Head of caudate nucleus (tissue), 42 donors: ENCODE measurements at regions not wholly inside any gene's neighbourhood (a gene's known extent, or its start where the extent isn't known, plus 50 kb on each side); places are given as distances from the start of the nearest gene placed in this dataset.
"Not testable (repeated sequence)": the region's sequence is repeated elsewhere in the genome, so short reads cannot be mapped to it uniquely, and the experiment has no call there.

Source experiments
- DNase-seq, 42 donors: peaks; one replicate each; pipeline versions ENCODE4 v3.0.0 to v3.0.0-alpha.2; 2020 to 2021; ENCODE audit warnings: mixed read lengths in 7 of 42
- intact Hi-C: fragments of 100-400 bp; cut with DNase I; formaldehyde crosslinking; loops from one replicate; pipeline ENCODE4 v1.15.0; 2022

DNA sequence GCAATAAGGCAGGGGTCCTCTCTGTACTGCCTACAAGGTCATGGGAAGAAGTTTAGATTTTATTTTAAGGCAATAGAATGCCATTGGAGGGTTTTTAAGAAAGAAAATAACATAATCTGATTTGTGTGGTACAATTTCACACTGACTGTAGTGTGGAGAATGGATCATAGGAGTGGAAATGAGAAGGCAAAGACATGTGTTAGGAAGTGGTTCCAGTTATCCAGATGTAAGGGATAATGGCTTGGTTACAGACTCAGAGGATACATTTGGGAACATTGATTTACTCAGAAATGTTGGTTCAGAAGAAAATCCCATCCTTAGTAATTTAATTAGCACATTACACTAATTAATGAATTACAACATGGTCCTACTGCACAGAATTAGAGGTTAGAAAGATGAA is 788.2 kb downstream of the SLITRK5 start:
- intact Hi-C loops: no loop called here
- DNase-seq: no peak

GRCh38 chr13:88461272-88462009 is 790.3 kb downstream of the SLITRK5 start:
- intact Hi-C loops: no loop called here

GRCh38 chr13:88464851-88465250 is 793.7 kb downstream of the SLITRK5 start:
- intact Hi-C loops: no loop called here
- no peak for DNase-seq

More at GRCh38 chr13:88461272-88462009, 790.3 kb downstream of the SLITRK5 start:
- no peak for DNase-seq

GRCh38 chr13:88472316-88472715 is 801.1 kb downstream of the SLITRK5 start:
- DNase-seq: no peak
- intact Hi-C loops: no loop called here

DNA sequence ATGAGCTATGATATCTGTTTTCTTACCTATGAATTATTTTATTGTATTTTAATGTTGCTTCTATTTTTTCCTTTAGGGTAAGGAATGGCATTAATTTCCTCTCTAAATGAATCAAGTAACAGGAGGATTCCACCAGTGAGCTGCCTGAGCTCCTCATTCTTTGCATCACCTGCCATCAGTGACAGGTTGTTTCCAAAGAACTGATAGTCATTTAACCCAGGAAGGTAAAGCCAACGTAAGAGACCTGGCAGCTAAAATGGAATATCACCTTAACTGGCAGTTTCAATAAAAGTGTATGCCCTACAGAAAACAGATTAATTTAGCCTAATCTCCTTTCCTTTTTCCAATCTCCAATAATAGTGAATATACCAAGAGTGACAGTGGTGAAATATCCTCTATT is 812.0 kb downstream of the SLITRK5 start:
- intact Hi-C loops: no loop called here
- DNase-seq: no peak

GRCh38 chr13:88507909-88508308 is 836.7 kb downstream of the SLITRK5 start:
- intact Hi-C loops: no loop called here
- DNase-seq: no peak

DNA sequence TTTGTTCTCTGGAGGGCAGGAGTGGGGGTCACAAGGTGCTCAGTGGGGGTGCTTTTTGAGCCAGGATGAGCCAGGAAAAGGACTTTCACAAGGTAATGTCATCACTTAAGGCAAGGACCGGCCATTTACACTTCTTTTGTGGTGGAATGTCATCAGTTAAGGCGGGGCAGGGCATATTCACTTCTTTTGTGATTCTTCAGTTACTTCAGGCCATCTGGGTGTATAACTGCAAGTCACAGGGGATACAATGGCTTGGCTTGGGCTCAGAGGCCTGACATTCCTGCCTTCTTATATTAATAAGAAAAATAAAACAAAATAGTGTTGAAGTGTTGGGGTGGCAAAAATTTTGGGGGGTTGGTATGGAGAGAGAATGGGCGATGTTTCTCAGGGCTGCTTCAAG is 841.8 kb downstream of the SLITRK5 start:
- DNase-seq, intact Hi-C loops: not testable (repeated sequence)

DNA sequence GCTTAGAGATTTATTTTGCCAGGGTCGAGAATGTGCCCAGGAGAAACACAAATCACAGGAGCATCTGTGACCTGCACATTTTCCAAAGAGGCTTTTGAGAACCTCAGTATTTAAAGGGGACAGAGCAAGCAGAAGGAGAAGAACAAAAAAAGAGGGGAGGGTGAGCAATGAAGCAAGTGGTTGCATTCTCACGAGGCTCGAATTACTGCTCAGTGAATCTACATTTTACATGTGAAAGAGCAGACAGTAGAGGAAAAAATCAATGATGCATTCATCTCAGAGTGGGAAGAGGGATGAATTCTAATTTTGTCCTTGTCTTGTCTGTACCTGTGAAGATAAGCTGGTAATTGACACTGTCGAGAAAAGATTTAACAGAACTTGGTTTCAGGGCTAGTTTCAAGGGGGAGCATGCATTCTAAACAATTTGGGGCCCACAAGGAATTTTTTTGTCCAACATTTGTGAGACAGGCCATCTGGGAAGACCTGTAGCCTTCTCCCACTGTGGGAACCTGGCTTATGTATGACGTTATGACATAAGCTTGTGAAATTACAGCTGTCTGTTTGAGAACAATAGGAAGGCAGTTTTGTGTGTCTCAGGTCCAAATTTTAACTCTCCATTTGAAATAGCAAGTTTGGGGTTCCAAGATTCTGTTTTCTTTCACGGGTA is 855.1 kb downstream of the SLITRK5 start:
- DNase-seq: no peak

GRCh38 chr13:88526853-88527215 is 855.7 kb downstream of the SLITRK5 start:
- intact Hi-C loops: no loop called here
- DNase-seq: no peak

More for the DNA sequence above, 855.1 kb downstream of the SLITRK5 start:
- intact Hi-C loops: no loop called here

DNA sequence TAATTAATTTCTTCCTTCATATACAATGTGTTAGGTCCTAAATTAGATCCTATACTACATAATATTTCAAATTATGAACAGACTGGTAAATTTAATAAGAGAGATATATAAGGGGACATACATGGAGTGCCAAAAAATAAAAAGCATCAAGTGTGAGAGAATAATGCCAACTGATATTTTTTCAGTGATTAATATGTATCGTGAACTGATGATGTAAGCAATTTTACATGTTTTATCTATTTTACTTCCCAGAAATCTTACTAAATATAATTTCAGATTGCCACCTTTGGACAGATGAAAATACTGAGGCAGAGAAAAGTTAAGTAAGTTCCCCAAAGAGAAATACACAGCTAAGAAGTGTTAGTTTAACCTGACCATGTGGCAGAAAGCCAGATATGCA is 870.8 kb downstream of the SLITRK5 start:
- no peak for DNase-seq
- intact Hi-C loops: no loop called here

DNA sequence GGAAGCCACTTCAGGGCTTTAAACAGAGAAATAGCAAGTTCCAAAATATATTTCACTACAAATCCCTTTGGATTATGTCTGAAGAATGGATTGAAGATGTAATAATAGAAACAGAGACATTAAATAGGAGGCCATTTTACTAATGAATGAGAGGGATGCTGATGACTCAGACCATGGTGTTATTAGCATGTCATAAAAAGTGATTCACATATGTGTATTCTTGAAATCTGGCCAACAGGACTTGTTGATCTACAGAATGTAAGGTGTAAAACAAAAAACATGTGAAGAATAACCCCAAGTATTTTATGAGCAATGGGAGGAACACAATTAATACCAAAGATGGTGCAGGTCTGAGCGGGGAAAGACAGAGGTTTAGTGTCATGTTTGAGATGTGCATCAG is 873.7 kb downstream of the SLITRK5 start:
- DNase-seq: no peak
- intact Hi-C loops: no loop called here

DNA sequence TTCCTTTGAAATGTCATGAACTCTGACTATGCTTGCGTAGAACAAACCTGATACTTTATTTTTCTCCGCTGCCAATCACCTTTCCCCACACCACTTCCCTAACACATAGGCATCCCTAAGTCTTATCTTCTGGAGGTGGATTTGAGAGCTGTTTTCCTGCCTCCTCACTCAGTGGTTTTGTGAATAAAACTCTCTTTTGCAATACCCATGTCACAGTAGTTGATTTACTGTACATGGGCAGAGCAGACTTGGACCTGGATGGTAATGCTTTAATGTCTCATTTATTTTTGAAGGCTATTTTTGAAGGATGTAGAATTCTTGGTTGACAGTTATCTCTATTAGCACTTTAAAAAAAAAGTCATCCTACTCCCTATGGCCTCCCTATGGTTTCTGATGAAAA is 881.8 kb downstream of the SLITRK5 start:
- DNase-seq: no peak
- intact Hi-C loops: no loop called here

- DNase-seq: no peak
- intact Hi-C loops: no loop called here
Measured at GRCh38 chr13:88565566-88565965, 894.4 kb downstream of the SLITRK5 start.

GRCh38 chr13:88585861-88586260 is 914.7 kb downstream of the SLITRK5 start:
- no peak for DNase-seq

DNA sequence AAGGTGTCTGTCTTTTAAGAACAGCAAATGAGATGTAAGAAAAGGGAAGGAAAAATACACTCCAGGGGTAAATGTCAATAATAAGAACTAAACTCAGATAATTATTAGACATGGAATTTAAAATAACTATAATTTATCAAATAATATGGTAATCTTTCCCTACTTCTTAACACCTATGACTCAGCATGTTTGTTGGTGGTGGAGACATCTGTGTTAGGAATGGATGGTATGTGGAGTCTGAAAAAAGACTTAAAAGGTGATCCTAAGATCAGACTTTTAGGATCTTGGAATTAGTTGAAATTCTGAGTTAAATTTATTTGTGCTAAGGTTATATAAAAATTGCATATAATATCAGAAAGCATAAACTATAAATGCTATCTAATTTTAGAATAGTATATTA is 915.1 kb downstream of the SLITRK5 start:
- DNase-seq: no peak
- intact Hi-C loops: no loop called here

More at GRCh38 chr13:88585861-88586260, 914.7 kb downstream of the SLITRK5 start:
- intact Hi-C loops: no loop called here

DNA sequence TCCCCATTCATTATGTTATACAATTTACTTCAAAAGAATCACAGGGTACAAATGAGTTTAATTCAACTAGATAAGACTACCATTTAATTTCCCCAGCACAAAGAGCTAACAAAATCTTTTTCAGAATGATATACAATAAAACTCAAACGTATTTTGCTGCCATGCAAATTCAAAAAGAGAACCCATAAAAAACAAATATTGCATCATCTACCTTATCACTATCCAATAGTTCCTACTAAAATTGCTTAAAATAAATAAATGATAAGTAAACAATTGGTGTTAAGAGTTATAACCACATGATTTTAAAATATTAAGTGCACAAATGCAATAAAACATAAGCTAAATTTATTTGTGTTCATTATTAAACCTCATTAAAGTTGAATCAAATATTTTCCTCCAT is 919.4 kb downstream of the SLITRK5 start:
- intact Hi-C loops: no loop called here
- DNase-seq: no peak

DNA sequence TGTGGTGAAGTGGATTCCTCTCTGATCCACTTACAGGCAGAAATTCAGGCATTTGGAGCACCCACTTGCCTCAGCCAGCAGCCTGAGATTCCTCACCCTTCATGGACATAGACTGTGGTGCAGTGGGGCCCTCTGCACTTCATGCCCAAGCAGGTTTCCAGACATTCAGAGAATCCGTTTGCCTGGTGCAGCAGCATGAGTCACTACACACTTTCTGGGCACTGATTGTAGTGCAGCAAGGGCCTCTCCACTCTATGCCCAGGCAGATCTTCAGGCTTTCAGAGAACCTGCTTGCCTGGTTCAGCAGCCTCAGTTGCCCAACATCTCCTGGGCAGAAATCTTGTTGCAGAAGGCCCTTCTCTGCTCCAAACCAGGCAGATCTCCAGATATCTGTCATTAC is 920.9 kb downstream of the SLITRK5 start:
- no peak for DNase-seq
- intact Hi-C loops: no loop called here

DNA sequence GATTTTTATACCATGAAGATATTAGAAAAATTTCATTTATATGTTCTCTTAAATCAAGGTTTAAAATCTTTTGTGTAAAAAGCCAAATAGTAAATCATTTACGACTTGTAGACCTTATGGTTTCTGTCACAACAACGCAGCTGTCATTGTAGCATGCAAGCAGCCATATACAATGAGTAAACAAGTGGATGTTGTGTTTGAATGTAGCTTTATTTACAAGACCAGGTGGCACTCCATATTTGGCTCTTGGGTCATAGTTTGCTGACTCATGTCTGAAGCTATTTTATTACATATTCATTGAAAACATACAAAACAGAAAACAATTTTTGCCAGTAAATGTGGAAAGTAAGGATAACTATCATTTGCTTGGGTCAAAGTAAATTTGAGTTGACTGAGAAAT is 930.8 kb downstream of the SLITRK5 start:
- intact Hi-C loops: no loop called here
- DNase-seq: no peak

DNA sequence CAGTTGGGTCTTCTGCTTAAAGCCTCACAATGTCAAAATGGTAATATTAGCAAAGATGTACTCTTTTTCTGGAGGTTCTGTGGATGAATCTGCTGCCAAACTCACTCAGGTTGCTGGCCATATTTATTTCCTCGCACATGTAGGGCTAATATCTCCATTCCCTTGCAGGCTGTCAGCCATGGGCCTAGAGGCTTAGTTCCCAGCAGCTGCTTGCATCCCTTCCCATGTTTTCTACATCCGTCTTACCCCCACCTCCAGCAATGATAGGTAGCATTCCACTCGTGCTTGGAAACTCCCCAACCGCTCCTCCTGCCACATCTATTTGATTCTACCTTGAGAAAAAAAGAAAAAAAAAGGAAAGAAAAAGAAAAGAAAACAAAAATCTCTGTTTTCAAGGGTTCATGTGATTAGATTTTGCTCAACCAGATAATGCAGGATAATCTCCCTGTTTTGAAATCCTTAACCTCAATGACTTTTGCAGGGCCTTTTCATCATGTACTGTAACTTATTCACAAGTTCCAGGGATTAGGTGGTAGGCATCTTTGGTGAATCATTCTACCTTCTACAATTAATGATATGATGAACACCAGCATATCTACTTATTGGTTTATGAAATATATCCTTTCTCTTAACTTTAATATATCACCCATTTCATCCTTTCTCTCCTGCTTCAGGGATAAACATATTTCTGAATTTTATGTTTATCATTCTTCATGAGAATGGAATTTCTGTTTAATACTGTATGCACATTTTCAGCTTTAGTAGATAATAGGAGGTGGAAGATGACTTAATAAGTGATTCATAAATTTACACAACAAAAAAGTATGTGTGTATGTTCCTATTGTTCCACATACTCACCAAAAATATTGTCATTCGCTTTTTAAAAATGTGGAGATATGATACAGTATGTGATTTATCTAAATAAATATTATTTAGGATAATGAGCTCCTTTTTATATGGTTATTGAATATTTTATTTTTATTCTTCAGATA is 931.9 kb downstream of the SLITRK5 start:
- no peak for DNase-seq
- intact Hi-C loops: no loop called here

DNA sequence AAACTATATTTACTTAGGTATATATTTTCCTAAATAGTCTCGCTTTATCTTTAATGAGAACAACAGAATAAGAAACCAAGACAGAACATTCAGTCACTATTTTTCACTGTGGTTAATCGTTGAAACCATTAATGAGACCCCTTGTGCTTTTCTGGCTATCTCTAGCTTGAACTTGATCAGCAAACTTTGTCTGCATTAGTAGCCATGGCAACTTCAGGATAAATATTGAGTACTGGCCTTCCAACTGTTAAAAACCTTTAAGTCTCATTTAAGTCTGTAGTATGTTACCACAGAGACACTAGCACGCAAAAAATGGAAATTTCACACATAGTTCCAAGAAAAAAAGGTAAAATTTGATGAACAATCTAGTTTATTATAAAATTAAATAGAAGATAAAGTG is 946.0 kb downstream of the SLITRK5 start:
- no peak for DNase-seq
- intact Hi-C loops: no loop called here
